GM11168 (cell line): ENCODE measurements at regions not wholly inside any gene's neighbourhood (a gene's known extent, or its start where the extent isn't known, plus 50 kb on each side); places are given as distances from the start of the nearest gene placed in this dataset.
"Not testable (repeated sequence)": the region's sequence is repeated elsewhere in the genome, so short reads cannot be mapped to it uniquely, and the experiment has no call there.

Source experiments
- in situ Hi-C: fragments of 300-500 bp; cut with MboI; formaldehyde crosslinking; loops from one replicate; pipeline ENCODE4 v1.12.0; 2022; ENCODE audit warnings: low sequenced_read_pairs; ENCODE audit not compliant: unreplicated experiment

- in situ Hi-C loops: no loop called here
These were observed 215.1 kb upstream of the TBX18 start for GRCh38 chr6:84979541-84979940.

GRCh38 chr6:84977363-84977705 lies 212.9 kb upstream of the TBX18 start:
- in situ Hi-C loops: no loop called here

GRCh38 chr6:84976526-84977362 lies 212.3 kb upstream of the TBX18 start:
- in situ Hi-C loops: no loop called here

- in situ Hi-C loops: no loop called here
These were observed 210.9 kb upstream of the TBX18 start for GRCh38 chr6:84975316-84975715.

GRCh38 chr6:84973606-84974005 lies 209.2 kb upstream of the TBX18 start:
- in situ Hi-C loops: no loop called here

GRCh38 chr6:84967965-84968364 lies 203.6 kb upstream of the TBX18 start:
- in situ Hi-C loops: no loop called here

GRCh38 chr6:84967389-84967788 lies 203.0 kb upstream of the TBX18 start:
- in situ Hi-C loops: no loop called here

- in situ Hi-C loops: no loop called here
These were observed 188.8 kb upstream of the TBX18 start for GRCh38 chr6:84953111-84953755.

GRCh38 chr6:84944926-84945325 lies 180.5 kb upstream of the TBX18 start:
- in situ Hi-C loops: not testable (repeated sequence)

GRCh38 chr6:84943905-84944304 lies 179.5 kb upstream of the TBX18 start:
- in situ Hi-C loops: no loop called here

GRCh38 chr6:84941609-84942008 lies 177.2 kb upstream of the TBX18 start:
- in situ Hi-C loops: not testable (repeated sequence)

DNA sequence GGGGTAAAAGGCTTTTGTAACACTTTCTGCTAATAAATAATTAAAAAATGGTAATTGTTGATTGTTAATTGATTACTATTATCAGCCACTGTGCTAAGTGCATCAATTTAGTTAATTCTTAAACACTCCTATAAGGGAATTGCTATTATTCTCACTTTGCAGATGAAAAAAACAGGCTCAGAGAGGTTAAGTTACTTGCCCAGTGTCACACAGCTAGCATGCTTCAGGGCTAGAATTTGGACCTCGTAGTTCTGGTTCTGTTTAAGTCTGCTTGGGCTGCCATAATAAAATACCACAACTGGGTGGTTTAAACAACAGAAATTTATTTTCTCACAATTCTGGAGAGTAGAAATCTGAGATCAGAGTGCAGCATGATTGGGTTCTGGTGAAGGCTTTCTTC lies 164.8 kb upstream of the TBX18 start:
- in situ Hi-C loops: no loop called here

DNA sequence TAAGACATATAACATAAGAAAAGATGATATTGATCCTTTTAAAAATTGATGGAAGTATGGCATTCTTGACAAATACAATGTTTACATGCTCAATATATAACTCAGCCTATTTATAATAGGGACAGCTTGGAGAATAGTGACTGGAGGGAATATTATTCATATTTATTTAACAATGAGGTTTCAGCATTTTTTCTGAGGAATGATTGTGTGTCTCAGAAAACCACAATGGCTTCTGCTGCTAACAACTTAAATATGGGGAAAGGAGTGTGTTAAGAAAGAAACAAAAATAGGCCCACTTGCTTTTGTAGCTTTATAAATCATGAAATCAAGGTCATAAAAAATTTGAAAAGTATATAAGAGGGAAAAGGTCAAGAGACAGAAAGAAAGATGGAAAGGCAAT lies 163.2 kb upstream of the TBX18 start:
- in situ Hi-C loops: no loop called here

DNA sequence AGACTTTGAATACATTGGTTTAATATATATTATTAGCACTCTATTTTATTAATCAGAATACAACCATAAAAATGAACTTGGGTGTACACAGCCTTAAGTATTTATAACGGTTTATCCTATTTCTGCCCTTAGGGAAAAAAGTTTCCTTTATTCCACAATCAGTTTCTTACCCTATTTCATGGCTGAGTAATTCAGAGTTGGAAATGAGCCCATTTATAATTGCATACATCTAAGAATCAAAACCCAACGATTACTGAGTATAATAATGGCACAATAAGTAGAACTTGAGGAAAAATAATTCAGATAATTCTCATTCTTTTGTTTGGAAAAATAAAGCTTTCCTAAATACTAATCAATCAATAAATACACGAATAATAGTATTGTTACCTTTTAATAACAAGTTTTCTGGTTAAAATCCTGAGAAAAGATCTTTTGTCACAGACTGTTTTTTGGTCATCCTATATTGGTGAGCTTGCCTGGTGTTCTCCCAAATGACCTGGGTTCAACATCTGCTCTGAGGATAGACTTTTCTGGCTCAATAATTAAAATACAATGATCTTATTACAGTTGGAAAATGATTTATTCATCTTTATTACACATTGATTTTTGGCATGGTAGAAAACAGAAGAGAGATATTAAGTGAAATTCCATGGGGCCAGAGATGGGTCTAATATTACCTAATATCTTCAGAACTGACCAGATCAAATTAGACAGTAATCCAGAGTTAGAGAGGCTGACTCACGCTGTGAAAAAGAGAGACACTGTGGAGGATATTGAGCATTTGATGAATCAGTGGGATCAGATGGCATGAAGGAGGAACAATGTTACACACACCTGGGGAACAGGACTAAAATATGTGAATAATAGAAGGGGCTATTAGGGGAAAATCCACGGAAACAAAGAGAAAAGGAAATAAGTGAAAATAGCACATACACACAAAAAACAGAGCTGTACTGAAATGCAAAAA lies 162.1 kb upstream of the TBX18 start:
- in situ Hi-C loops: no loop called here

- in situ Hi-C loops: no loop called here
These were observed 157.5 kb upstream of the TBX18 start for GRCh38 chr6:84921891-84922290.

DNA sequence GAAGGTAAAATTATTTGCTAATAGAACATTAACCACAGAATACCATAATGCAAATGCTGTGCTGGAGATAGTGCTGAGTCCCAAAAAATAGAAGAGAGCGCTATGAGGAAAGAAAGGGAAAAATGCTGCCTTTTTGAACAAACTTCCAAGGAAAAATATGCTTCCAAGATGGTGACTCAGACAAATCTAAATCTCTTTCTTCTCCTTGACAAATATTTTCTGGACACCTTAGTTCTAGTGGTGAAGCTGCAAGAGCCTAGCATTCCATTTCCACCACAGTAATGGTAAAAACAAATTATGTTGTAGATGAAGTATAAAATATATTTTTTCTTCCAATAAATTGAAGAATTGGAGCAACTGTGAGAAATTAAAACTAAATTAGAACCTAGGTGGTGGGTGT lies 155.6 kb upstream of the TBX18 start:
- in situ Hi-C loops: no loop called here

GRCh38 chr6:84916704-84917103 lies 152.3 kb upstream of the TBX18 start:
- in situ Hi-C loops: no loop called here

GRCh38 chr6:84912472-84913322 lies 148.3 kb upstream of the TBX18 start:
- in situ Hi-C loops: no loop called here

DNA sequence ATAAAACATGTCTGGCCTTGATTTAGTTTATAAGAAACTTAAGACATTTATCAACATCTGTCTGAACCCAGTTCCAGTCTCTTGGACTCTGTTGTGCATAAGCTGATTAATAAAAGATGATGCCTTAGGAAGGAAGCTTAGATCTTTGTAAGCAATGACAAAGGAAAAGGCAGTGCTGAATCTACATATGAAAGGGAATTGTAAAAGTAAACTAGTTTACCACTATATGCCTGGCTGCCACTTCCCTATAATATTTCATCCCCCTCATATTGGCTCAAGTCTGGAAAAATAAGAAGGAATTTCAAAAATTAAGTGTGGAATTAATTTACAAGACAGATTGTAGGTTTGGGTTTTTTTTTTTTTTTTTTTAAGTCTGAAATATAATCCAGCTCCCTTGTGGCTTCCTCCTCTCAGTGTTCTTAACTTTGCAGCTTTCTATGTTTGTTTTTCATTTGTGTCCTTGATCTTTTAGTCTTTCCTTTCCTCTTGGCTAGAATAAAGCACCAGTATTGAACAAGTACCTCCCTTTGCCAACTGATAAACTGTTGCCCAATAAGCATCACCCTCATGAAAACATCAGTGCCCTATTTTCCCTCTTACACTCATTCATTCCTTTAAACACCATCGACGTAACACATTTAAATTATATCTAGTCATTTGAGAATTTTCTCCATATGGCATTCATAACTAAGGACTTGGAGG lies 146.7 kb upstream of the TBX18 start:
- in situ Hi-C loops: no loop called here
